GM18868 (cell line): ENCODE measurements at regions not wholly inside any gene's neighbourhood (a gene's known extent, or its start where the extent isn't known, plus 50 kb on each side); places are given as distances from the start of the nearest gene placed in this dataset.

Experiments used
- ATAC-seq: cut with Tn5 transposase; IDR thresholded peaks from one replicate; pipeline ENCODE4 v1.9.1; 2021; ENCODE audit warnings: mild to moderate bottlenecking, moderate library complexity; ENCODE audit not compliant: unreplicated experiment

DNA sequence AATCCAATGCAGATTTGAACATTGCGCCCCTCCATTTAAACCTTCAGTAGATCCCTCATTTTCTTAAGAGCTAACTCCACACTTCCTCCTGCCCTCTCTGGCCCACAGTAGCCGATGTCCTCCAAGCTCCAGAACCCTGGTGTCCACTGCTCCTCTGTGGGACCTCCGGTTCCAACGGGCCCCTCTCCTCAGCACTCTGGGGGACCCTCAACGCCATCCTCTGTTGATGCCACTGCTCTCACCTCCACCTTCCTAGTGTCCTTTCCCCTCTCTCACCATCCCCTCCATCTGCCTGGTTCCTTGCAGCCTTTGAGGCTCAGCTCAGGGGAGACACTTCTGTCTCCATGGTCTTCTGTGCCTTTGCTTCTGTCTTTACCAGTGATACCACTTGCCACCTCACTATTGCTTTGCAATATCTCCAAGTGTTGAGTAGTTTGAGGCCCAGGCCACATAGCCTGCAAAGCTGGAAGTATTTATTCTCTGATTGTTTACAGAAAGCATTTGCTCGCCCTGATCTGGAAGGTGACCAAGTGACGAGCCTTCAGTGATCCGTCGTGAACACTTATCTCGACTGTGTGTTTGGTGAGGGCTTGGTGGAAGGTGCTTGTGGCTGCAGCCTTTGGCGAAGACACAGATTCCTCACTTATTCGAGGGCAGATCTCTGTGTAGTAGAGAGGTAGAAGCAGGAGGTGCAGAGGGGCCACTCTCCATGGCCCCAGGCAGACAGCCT lies 104.8 kb upstream of the SHH start:
- no peak for ATAC-seq

DNA sequence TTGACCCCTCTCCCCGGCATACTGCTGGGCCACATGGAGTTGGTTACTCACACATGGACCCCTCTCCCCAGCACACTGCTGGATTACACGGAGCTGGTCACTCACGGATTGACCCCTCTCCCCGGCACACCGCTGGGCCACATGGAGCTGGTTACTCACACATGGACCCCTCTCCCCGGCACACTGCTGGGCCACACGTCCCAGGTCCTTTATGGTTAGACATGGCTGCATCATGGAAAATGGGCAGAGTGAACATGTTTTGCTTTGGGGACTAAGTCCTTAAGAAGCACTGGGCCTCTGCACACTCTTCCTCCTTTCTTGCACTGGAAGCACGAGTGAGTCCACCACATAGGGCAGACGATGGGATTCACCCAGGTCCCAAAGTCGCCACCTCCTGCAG lies 102.1 kb upstream of the SHH start:
- ATAC-seq: no peak

DNA sequence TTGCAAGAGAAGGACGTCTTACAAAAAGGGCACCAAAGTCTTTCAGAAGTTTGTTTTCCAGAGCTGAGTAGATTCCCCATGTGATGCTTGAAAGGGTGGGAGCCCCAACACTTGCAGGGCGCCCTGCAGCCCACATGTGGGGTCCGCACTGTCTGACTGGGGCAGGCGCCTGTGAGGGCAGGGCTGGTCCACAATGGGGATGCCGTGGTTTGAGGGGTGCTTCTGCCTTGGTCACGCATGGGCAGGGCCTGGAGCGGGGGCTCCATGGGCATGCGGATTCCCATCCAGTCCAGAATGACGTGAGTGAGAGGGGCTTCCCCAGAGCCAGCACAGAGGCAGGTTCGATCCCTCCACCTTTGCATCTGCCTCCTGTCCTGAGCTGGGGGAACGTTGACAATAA lies 101.5 kb upstream of the SHH start:
- no peak for ATAC-seq

DNA sequence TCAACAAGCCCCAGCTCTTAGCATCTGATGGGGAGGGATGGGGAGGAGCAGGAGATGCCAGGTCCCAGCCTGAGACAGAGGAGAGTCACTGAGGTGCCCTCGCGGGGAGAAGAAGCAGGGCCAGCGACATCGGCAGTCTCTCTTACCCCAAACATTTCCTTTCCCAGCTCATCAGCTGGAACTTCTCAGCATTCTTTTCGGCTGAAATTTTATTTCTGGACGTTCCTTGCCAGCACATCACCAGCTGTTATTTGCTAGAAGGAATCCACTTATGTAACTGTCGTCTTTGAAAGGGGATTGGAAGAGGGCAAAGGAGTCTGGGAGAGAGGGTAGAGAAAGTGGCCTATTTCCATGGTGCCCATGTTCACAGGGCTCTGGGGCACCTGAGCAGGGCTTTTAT lies 101.0 kb upstream of the SHH start:
- no peak for ATAC-seq

DNA sequence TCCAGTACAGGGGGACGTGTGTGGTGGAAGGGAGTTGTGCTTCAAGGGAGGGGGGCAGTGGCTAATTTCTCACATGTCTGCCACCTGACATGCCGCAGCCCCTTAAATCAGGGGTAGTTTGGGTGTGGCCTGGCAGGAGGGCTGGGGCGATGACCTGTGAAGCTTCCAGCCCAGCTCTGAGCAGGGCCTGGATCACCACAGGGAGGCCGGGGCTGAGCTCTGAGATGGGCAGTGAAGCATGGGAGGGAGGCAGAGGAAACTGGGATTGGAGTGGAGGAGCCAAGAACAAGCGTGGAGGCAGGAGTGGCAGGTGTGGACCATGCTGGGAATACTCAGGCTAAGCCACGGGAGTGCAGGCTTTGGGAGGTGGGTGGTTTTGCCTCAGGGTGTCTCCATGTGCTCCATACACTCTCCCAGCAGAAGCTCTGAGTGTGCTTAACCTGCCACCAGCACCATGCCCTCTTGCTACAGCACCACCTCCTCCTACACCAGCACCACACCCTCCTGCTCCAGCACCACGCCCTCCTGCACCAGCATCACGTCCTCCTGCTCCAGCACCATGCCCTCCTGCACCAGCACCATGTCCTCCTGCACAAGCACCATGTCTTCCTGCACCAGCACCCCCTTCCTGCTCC lies 99.3 kb upstream of the SHH start:
- ATAC-seq: no peak

DNA sequence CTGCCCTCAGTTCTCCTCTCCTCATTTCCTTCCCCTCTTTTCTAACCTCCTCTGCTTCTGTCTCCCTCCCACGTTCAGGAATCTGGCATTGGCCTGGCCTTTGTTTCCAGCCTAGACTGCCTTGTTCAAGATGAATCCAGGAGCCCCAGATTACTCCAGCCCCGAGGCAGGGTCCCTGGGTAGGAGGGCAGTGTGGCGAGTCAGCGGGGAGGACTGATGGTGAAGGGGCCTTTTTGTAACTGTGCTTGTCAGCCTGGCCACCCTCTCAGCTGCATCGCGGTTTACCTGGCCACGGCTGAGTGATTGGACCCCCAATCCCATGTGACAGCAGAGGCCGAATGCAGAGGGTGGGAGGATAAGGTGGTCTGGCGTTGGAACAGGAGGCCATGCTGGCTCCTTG lies 96.1 kb upstream of the SHH start:
- no peak for ATAC-seq

DNA sequence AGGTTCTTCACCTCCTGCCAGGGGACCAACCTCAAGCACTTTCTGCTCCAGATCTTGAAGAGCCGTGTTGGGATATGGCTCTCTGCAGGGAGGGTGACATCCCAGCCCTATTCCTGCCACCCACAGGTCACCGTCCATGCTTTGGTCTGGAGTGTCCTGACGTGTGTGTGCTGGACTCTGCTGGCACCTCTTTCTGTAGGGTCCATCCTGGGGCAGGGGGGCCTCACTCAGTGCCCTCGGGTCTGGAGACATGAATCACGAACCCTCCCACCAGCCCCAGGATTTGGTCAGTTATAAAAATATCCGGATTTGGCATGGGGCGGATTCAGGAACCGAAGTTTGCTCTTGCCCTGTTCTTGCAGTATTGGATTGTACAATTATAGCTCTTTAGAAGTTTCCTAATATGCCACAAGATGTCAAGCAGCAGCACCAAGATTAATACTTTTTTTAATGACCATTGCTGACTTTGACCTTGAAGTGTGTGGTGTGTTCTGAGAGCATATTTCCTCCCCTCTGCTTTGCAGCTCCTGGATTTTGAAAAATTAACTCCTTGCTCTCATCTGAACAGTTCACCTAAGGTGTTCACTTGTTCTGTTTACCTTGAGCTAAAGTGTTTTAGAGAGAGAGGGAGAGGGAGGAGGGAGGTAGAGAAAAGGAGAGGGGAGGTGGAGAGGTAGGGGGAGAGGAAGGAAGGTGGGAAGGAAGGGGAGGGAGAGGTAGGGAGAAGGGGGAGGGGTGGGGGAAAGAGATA lies 95.4 kb upstream of the SHH start:
- no peak for ATAC-seq

DNA sequence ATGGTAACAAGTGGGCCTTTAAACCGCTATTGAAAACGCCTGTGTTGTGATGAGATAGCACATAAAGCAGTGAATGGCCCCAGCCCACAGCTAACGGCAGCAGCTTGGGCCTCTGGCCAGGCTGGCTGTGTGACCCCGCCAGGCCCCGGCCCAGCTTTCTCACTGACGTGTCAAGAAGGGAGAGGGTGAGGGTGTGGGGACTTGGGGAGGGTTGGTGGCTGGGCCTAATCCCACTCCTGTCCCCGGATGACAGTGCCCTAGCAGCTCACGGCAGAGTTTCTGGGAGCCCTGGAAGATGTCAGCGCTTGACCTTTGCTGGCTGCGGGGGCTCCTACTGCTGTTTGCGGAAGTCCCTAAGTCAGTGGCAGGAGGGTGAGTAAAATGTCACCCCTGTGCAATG lies 88.9 kb upstream of the SHH start:
- no peak for ATAC-seq

DNA sequence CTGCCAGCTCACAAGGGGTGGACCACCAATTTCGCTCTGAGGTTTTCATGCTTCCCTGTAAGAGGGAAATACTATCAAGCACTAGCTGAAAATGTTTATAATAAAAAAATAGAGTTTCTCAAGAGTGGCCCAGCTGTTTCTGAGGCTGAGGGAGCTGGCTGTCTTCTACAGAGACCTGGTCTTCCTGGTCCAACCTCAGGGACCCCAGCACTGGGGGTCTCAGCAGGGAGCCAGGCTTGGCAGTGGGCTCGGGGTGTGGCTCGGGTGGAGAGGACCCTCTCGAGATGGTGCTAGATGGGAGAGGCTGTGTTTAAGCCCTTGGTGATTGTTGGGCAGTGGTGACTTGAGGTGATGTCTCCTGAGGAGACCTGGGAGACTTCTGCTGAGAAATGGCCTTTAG lies 87.3 kb upstream of the SHH start:
- ATAC-seq: no peak

DNA sequence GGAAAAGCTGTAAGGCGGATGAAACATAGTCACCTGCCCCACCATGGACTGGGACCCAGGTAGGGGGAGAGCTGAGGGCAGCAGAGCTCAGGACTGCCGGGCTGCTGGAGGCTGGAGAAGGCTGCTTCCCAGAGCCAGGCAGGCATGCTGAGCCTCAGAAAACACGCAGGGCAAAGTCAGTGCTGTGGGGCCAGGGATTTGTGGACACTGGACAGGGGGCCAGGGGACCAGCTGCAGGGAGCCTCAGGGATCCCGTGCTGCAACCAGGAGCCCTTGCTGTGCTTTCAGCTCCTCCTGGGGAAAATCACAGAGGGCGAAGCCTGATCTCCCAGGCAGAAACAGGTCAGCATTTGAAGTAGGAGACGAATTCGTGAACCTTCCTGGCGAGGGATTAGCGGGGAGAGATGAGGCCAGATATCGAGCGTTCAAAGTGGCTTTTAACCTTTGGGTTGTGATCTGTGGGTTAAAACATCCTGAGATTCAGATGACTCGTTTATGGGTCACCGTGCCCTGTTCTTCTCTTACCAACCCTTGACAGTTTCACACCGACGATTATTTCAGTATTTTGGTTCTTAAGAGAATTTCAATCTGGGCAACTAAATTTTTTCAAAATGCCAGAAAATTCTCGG lies 85.6 kb upstream of the SHH start:
- ATAC-seq: no peak

DNA sequence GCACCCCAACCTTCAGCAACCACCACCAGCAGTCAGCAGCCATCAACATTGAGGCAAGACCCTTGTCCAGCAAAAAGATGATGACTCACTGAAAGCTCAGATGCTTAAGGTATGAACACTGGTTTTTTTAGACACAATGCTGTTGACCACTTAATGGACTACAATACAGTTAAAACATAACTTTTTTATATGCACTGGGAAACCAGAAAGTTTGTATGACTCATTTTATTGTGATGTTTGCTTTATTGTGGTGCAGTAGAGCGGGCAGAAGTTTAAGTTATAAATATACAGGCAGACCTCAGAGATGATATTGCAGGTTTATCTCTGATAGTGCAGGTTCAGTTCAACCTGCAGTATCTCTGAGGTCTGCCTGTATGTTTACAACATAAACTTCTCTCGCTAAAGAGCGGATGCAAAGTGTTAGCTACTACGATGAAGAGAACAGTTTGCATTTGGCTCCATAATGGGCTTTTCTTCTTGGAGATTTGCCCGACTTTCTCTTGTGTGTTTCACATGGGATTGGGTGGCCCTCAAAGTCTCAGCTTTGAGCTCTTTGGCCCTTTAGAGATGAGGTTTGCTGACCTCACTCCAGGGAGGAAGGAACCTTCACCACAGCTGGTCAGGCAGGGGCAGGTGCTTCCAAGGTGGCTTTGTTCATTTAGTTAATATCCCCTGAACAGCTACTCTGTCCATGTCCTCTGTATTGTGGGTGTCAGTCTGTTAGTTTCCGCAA lies 84.4 kb upstream of the SHH start:
- no peak for ATAC-seq

DNA sequence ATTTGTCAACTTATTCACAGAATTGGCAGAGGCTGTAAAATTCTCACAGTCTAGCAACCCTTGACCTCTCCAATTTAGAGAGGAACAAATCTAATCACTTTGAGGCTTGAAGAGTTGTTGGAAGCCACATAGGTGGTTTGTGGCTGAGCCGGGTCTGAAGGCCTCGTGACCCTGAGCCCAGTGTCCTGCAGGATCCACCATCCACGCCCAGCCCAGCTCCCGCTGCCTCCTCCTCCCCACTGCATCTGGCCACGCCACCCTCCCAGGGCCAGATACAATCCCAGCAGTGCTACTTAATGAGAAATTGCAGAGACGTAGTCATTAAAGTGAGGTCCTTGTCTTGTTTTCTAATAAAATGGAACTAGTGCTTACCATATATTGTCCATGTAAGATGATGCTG lies 81.4 kb upstream of the SHH start:
- ATAC-seq: no peak

DNA sequence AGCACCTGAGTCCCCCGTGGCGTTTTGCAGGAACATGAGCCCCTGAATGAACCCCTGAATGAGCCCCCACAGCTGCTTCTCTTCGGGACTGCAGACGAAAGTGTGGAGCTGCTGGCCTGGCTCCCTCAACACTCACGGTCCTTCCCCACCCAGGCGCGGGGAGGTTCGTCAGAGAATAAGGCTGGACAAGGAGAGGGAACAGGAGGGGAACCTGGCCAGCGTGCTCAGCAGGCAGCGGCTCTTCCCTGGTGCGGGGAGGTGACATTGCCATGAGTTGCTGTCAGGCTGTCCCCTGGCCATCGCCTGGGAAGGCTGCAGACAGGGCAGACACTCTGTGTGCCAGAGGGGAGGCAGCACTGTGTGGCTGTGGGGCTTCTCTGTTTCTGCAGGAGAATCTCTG lies 80.9 kb upstream of the SHH start:
- ATAC-seq: no peak

DNA sequence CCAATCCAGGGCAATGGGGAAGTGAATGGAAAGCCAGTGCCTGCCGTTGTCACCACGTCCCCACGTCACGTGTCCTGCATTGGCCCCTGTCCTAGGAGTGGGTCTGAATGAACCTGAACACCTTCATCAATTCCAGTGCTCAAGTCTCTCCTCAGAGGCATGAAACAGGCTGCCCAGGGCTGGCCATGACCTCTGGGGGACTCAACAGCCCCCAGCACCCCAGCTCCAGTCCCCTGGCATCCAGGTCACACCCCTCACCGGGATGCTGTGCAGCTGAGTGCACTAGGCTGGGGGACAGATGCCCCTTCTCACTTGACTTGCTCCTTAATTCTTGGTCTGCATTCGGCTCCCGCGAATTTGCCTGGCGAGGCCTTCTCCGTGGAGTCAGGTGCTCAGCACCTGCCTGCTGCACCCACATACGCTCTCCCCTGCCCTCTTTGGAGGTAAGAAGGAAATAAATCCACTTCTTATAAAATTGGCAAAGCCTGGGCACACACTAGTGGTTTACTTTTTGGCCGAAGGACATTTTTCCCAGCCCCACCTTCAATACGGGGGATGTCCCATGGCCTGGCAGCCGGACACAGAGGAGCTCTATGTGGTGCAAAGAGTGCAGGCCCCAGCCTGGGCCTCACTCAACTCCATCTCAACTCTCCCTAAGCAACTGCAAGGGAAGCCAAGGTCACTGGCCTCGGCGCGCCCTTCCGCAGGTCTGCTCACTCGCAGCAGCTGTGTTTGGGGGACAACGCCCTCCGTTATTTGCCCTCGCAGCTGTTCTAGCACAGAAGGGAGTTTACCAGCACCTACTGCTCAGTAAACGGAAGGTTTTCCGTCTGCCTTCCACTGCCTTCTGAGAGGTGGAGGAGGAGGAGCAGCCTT lies 77.6 kb upstream of the SHH start:
- no peak for ATAC-seq

DNA sequence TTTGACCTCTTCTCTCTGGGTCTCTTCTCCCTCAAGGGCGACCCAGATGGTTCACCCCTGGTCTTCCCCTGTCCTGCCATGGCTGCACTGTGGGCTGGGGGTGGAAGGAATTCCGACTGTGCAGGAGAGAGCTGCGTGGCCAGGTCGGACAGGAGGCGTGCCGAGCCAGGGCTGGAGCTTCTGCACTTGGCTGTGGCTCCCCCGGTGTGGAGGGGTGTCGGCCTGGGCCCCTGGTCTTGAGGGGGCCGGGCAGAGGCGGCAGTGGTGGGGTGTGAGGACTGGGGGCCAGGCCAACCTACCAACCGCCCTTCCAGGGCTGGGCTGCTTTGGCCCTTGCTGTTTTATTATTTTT lies 74.9 kb upstream of the SHH start:
- no peak for ATAC-seq

DNA sequence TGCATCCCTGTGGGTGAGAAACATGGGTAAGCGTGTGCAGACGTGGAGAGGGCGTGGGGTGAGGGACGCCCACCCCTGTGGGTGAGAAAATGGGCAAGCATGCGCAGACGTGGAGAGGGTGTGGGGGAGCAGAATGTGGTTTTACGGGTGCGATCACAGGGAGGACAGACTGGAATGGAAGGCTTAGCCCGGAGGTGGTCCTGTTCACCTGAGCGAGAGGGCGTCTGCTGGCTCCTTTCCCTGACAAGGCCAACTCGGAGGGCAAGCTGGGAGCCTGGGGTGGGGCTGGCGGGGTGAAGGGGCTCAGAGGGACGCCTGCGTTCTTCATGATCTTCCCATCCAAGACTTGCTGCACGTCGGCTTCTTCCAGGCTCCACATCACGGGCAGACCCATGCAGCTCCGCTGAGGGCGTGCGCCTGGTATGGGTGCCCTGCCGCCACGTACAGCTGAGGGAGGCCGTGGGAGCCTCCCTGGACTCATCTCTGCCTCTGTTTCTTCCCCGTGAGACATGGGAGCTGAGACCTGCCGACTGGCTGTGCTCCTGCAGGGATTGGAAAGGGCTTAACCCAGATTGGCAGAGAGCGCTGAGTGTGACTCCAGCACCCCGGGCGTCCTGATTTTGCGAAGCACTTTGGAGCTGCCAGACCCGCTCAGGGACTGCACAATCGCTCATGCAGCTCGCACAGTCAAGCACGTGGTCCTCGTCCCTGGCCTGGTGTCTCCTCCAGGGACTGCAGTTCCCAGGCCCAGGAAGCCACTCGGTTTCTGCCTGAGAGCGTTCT lies 74.3 kb upstream of the SHH start:
- no peak for ATAC-seq

DNA sequence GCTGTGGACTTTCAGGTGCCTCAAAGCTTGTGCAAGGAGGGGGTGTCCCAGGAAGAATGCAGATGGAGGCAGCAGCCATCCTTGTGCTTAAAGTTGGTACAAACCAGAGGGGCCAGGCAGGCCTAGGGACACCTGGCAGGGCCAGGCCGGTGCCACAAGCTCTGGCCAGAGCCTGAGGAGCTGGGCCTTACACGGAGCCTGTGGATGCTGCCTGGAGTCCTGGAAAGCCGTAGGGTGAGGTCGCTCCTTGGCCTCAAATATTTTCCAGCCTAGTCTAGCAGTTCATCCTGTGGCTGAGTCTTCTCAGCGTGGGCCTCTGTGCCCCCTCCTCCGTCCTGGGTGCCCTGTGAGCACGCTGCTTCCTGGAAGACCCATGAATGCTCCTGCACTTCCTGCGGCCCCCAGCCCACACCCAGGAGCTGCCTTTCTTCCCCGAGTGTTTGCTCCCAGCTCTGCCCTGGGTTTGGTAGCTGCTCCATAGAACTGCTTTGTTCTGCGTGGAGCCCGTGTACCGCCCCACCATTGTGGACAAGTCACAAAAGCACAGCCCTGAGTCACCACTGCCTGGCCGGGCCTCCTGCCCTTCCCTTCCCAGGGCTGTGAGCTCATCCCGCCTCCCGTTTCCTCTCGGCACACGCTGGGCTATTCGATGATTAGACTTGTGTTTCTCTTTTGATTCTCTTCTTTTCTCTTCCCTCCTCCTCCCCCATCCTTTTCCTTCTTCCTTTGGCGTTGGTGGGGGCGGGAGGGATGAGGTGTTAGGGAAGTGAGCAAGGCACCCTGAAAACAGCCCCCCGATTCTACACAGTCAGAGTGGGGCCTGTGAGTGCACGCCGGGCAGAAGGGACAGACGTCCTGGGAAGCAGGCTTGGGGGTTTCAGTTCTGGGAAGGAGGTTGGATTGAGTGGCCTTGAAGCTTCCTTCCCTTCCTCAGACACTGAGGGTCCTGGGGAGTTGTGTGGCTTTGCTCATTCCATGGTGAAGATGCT lies 73.2 kb upstream of the SHH start:
- no peak for ATAC-seq
